ENCODE measurements at regions not wholly inside any gene's neighbourhood (a gene's known extent, or its start where the extent isn't known, plus 50 kb on each side); places are given as distances from the start of the nearest gene placed in this dataset.

DNA sequence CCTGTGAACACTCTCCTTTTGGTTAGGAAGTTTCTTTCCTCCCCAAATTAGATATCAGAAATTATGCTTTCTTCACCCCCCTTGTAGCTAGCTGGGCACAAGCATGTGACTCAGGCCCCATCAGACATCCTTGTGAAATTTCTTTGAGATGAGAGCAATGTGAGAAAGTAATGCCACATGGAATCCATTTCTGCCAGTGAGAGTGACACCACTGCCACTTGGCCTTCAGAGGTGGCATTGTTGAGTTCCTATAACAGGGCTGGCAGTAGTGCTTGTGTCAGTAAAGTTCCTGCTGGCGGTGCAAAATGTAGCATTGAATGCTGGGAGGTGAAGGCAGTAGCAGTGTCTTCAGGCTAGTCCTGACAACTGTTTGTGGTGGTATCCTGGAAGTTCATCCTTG is 80.7 kb upstream of the ZNF280D start:
- H3K36me3 Mint-ChIP-seq (ENCODE audit: low read depth) = peaks cover under 1% of the 10 kb centered on the region
- H3K27ac Mint-ChIP-seq (ENCODE audit: unreplicated experiment) = no peak overlapping the region
- no peak for DNase-seq (ENCODE audit: low spot score)
- H3K4me1 Mint-ChIP-seq (ENCODE audit: low read depth) = peaks cover 28% of the 10 kb centered on the region
- no peaks in the 10 kb centered on the region for H3K27me3 Mint-ChIP-seq (ENCODE audit: low read depth)
- peaks cover 8% of the 10 kb centered on the region for H3K9me3 Mint-ChIP-seq (ENCODE audit: low read depth)
- H3K4me3 Mint-ChIP-seq (ENCODE audit: unreplicated experiment) = no peak overlapping the region
- TF ChIP-seq, protein P1, sequence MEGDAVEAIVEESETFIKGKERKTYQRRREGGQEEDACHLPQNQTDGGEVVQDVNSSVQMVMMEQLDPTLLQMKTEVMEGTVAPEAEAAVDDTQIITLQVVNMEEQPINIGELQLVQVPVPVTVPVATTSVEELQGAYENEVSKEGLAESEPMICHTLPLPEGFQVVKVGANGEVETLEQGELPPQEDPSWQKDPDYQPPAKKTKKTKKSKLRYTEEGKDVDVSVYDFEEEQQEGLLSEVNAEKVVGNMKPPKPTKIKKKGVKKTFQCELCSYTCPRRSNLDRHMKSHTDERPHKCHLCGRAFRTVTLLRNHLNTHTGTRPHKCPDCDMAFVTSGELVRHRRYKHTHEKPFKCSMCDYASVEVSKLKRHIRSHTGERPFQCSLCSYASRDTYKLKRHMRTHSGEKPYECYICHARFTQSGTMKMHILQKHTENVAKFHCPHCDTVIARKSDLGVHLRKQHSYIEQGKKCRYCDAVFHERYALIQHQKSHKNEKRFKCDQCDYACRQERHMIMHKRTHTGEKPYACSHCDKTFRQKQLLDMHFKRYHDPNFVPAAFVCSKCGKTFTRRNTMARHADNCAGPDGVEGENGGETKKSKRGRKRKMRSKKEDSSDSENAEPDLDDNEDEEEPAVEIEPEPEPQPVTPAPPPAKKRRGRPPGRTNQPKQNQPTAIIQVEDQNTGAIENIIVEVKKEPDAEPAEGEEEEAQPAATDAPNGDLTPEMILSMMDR (IDR thresholded peaks at IDR 0.05) = no peak

DNA sequence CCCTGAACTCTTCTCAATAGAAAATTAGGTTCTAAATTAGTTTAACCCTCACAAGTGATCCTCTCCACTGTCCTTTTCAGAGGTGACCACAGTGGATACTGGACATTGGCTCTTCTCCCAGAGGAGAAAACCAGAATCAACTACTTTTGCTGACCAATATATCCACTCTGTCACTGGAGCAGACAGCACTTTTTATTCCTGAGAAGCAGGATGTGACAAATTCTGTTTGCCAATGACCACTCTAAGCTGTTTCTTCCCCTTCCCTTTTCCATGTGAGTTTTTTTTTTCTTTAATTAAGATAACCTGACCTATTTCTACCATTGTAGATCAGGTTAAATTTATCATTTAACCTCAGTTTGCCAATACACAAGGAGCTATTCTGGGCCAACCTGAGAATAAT is 79.7 kb upstream of the ZNF280D start:
- H3K4me1 Mint-ChIP-seq (ENCODE audit: low read depth) = peaks cover 22% of the 10 kb centered on the region
- peaks cover 7% of the 10 kb centered on the region for H3K36me3 Mint-ChIP-seq (ENCODE audit: low read depth)
- no peak overlapping the region for H3K4me3 Mint-ChIP-seq (ENCODE audit: unreplicated experiment)
- DNase-seq (ENCODE audit: low spot score) = no peak
- TF ChIP-seq, protein P1 (IDR thresholded peaks at IDR 0.05) = no peak
- peaks cover 18% of the 10 kb centered on the region for H3K9me3 Mint-ChIP-seq (ENCODE audit: low read depth)
- H3K27ac Mint-ChIP-seq (ENCODE audit: unreplicated experiment) = no peak overlapping the region
- no peaks in the 10 kb centered on the region for H3K27me3 Mint-ChIP-seq (ENCODE audit: low read depth)

DNA sequence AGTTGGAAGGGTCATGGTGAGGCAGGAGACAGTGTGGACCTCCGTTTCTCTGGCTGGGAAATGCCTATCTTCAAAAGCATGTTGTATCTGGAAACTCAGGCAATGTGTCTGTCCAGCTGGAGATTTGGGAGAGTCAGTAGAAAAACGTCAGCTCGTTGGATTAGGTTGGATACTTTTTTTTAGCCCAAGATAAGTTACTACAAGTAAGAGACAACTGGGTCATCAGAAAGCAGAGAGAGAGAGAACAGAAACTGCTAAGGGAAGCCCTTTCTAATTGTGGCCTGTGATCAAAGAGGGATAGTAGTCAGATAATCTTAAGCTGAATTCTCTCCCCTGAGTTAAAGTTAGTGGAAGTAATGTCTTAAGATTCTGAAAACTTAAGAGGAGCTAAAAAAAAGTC is 78.9 kb upstream of the ZNF280D start:
- H3K4me1 Mint-ChIP-seq (ENCODE audit: low read depth) = peaks cover 15% of the 10 kb centered on the region
- peaks cover 23% of the 10 kb centered on the region for H3K9me3 Mint-ChIP-seq (ENCODE audit: low read depth)
- no peak overlapping the region for H3K4me3 Mint-ChIP-seq (ENCODE audit: unreplicated experiment)
- H3K36me3 Mint-ChIP-seq (ENCODE audit: low read depth) = peaks cover 7% of the 10 kb centered on the region
- H3K27ac Mint-ChIP-seq (ENCODE audit: unreplicated experiment) = no peak overlapping the region
- TF ChIP-seq, protein P1 (IDR thresholded peaks at IDR 0.05) = no peak
- no peak for DNase-seq (ENCODE audit: low spot score)
- H3K27me3 Mint-ChIP-seq (ENCODE audit: low read depth) = no peaks in the 10 kb centered on the region

DNA sequence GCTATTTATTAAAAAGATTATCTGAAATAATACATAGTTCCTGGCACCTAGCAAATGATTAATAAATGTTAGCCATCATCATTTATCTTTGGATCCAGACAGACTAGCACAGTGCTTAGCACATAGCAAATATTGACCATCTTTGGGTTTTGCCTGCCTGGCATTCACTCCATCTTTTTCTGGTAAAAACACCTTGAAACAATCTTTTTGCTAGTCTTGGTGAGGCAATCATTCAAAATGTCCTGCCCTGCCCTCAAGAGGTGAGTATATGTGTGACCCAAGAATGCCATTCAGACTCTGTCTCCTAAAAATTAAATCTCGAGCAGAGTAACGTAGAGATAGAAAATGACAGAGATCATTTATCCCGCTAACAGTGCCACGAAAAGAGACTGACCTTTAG is 78.3 kb upstream of the ZNF280D start:
- Mint-ChIP-seq H3K27me3 (ENCODE audit: low read depth) (no peaks in the 10 kb centered on the region), H3K27ac (ENCODE audit: unreplicated experiment) (no peak overlapping the region), H3K9me3 (ENCODE audit: low read depth) (peaks cover 23% of the 10 kb centered on the region), H3K36me3 (ENCODE audit: low read depth) (peaks cover 10% of the 10 kb centered on the region), H3K4me1 (ENCODE audit: low read depth) (peaks cover 8% of the 10 kb centered on the region), H3K4me3 (ENCODE audit: unreplicated experiment) (no peak overlapping the region)
- DNase-seq (ENCODE audit: low spot score) = no peak
- TF ChIP-seq, protein P1 (IDR thresholded peaks at IDR 0.05) = no peak

DNA sequence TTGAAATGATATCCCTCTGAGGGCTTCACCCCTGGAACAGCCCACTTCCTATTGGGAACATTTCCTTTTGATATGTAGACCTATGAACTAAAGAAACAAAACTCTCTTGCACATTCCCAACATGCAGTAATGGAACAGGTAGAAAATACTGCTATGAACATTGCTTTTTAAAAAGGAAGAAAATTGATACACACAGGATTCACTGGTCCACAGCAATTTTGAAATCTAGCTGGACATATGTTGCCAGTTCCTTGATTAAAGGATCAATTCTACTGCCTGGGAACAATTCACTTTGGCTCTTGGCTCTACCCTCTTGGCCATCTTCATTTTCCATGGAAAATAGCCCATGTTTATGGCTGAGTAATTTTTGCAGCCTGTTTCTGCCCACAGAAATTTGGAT is 74.9 kb upstream of the ZNF280D start:
- Mint-ChIP-seq H3K4me1 (ENCODE audit: low read depth) (peaks cover 32% of the 10 kb centered on the region), H3K27ac (ENCODE audit: unreplicated experiment) (no peak overlapping the region), H3K9me3 (ENCODE audit: low read depth) (peaks cover 23% of the 10 kb centered on the region), H3K4me3 (ENCODE audit: unreplicated experiment) (no peak overlapping the region), H3K27me3 (ENCODE audit: low read depth) (no peaks in the 10 kb centered on the region), H3K36me3 (ENCODE audit: low read depth) (peaks cover 10% of the 10 kb centered on the region)
- DNase-seq (ENCODE audit: low spot score) = no peak
- TF ChIP-seq, protein P1 (IDR thresholded peaks at IDR 0.05) = no peak

Measured in chondrocyte (in vitro differentiated cells).